ENCODE measurements at regions not wholly inside any gene's neighbourhood (a gene's known extent, or its start where the extent isn't known, plus 50 kb on each side); places are given as distances from the start of the nearest gene placed in this dataset.

DNA sequence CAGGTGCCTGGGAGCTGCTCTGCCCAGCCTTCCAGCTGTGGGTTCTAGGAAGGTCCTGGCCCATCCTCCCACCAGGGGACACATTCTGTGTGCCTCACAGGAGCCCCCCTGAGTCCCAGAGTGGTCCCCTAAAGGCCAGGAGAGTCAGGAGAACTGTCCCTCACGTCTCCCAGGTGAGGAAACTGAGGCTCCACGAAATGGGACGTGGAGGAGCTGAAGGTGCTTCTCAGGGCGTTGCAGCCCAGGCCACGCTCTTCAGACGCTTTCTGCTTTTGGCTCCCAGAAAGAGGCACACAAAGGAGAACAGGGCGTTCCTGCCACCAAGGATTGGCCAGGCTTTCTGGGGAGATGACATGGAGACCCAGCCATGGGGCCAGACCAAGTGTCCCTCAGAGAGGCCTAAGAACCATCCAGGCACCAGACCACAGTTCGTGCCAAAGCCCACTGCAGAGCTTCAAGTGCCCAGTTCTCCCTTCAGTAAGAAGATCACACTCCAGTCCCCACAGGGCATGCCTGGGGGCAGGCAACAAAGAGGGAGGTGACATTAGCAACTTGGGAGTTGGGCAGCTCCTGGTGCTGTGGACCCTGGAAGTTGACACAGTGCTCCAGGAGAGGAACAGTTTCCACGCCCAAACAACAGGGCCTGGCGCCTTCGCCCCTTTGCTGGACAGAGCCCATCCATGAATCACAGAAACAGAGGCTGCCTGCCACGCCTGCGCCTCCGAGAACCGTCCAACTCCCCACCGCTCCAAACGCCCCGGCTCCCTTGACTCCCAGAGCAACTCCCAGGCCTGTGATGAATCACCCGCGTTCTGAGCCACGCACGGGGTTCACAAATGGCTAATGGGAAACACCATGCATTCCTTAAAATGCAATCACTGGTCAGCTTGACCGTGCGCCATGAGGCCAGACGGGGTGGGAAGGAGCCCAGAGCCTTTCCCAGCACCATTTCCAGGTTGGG is 589.2 kb downstream of the BRD1 start:
- Histone ChIP-seq H3K9ac (ENCODE audit: low read depth, low read length) (no peak overlapping the region), H2BK20ac (ENCODE audit: low read depth, low read length) (no peak overlapping the region), H3K36me3 (ENCODE audit: control insufficient read depth, insufficient read depth, low read length) (no peaks in the 10 kb centered on the region), H2AK9ac (replicated peaks; ENCODE audit: low read depth, low read length, poor library complexity) (no peak overlapping the region), H2AFZ (replicated peaks; ENCODE audit: low read length, poor library complexity) (no peak overlapping the region), H4K8ac (ENCODE audit: low read depth in 2 of 2, low read length in 2 of 2) (no peak overlapping the region), H3K9me3 (ENCODE audit: control insufficient read depth, insufficient read depth, low read length) (peaks cover 63% of the 10 kb centered on the region), H3K79me1 (ENCODE audit: low read depth in 1 of 2, low read length in 2 of 2) (no peaks in the 10 kb centered on the region), H4K5ac (ENCODE audit: low read depth, low read length) (no peak overlapping the region), H4K20me1 (ENCODE audit: insufficient read depth, low read length) (no peaks in the 10 kb centered on the region), H3K9me1 (ENCODE audit: insufficient read depth, low read length) (no peaks in the 10 kb centered on the region), H3K4ac (ENCODE audit: low read depth, low read length) (no peak overlapping the region), H2BK120ac (ENCODE audit: low read depth, low read length) (no peak overlapping the region), H2BK5ac (ENCODE audit: low read depth, low read length, poor library complexity, severe bottlenecking) (no peak overlapping the region), H3K4me2 (ENCODE audit: low read depth, low read length) (no peak overlapping the region), H3K4me3 (ENCODE audit: insufficient read depth, low read depth, low read length) (no peak overlapping the region), H3K56ac (ENCODE audit: extremely low read depth, insufficient read depth, low read length) (no peak overlapping the region), H3K23ac (ENCODE audit: low read depth, low read length) (no peak overlapping the region), H3K18ac (ENCODE audit: low read depth, low read length) (no peak overlapping the region), H4K91ac (ENCODE audit: insufficient read depth, low read depth, low read length) (no peak overlapping the region), H3K27me3 (ENCODE audit: control insufficient read depth, insufficient read depth, low read length) (no peaks in the 10 kb centered on the region), H3K14ac (replicated peaks; ENCODE audit: low read depth, low read length) (no peak overlapping the region), H3K27ac (ENCODE audit: insufficient read depth, low read length) (no peak overlapping the region), H3K4me1 (ENCODE audit: control insufficient read depth, insufficient read depth, low read length) (no peaks in the 10 kb centered on the region), H2AK5ac (ENCODE audit: low read depth, low read length) (no peak overlapping the region), H2BK15ac (ENCODE audit: low read depth, low read length) (no peak overlapping the region)
- CTCF ChIA-PET, result no interaction called here
- in situ Hi-C loops (cut with MboI; ENCODE audit: low sequenced_read_pairs) (no loop called here), dilution Hi-C loops (cut with HindIII; ENCODE audit: low sequenced_read_pairs, unreplicated experiment) (no loop called here), intact Hi-C loops (cut with micrococcal nuclease) (no loop called here)
- BruUV-seq (replicated peaks), result no TSS peak
- WGBS, 2 experiments (ENCODE audit: extremely low coverage in 2 of 2, insufficient read length in 1 of 2), result 40% methylated on average over 1 of the region's 25 CpGs; no CpG with 5 or more reads in 1 of the 2 experiments
- ATAC-seq (ENCODE audit: low read depth), result no peak
- POLR2A ChIA-PET (ENCODE audit: unreplicated experiment), result no interaction called here
- no peak for DNase-seq
- TF ChIP-seq FOS (IDR thresholded peaks at IDR 0.05; ENCODE audit: low read depth, low read length) (no peak), MAZ (IDR thresholded peaks at IDR 0.05; ENCODE audit: borderline replicate concordance, low read depth, low read length) (no peak), RFX5 (IDR thresholded peaks at IDR 0.05; ENCODE audit: low read depth, low read length) (no peak), NFE2L2 (IDR thresholded peaks at IDR 0.05; ENCODE audit: low read depth, low read length) (no peak), RAD21 (IDR thresholded peaks at IDR 0.05; ENCODE audit: low read length) (no peak), CEBPB (IDR thresholded peaks at IDR 0.05; ENCODE audit: low read depth, low read length) (no peak)

Measured in IMR-90 (cell line).